PC-9 (cell line): ENCODE measurements at regions not wholly inside any gene's neighbourhood (a gene's known extent, or its start where the extent isn't known, plus 50 kb on each side); places are given as distances from the start of the nearest gene placed in this dataset.

Experiments used
- EZH2 ChIP-seq: fragments of 200-600 bp; sonication (generic); IDR thresholded peaks from 2 replicates; pipeline ENCODE4 v1.8.0; 2017; ENCODE audit warnings: antibody characterized with exemption, low read depth
- TF ChIP-seq, protein P1 (sequence below): fragments of 200-600 bp; sonication (generic); conservative IDR thresholded peaks from 2 replicates; pipeline ENCODE4 v1.6.1; 2017; ENCODE audit warnings: mixed run types, antibody characterized with exemption, mild to moderate bottlenecking, moderate library complexity

DNA sequence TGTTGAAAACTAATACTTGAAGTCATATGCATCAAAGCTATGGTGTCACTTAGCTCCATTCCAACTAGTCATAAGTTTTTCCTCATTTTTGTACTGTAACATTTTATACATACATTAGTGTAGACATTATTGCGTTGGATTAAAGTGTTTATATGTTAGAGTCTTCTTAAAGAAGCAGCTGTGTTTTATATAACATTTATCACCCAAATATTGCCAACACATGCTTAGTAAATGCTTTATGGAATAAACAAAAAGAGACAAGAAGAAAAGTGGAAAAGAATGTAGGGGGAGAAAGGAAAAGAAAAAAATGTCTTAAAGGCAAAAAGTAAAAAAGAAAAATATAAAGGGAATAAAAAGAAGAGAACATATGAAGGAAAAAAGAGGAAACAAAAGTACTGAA, 1314.3 kb upstream of the CELF4 start:
- TF ChIP-seq, protein P1, sequence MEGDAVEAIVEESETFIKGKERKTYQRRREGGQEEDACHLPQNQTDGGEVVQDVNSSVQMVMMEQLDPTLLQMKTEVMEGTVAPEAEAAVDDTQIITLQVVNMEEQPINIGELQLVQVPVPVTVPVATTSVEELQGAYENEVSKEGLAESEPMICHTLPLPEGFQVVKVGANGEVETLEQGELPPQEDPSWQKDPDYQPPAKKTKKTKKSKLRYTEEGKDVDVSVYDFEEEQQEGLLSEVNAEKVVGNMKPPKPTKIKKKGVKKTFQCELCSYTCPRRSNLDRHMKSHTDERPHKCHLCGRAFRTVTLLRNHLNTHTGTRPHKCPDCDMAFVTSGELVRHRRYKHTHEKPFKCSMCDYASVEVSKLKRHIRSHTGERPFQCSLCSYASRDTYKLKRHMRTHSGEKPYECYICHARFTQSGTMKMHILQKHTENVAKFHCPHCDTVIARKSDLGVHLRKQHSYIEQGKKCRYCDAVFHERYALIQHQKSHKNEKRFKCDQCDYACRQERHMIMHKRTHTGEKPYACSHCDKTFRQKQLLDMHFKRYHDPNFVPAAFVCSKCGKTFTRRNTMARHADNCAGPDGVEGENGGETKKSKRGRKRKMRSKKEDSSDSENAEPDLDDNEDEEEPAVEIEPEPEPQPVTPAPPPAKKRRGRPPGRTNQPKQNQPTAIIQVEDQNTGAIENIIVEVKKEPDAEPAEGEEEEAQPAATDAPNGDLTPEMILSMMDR = no peak
- TF ChIP-seq EZH2 = no peak
